ENCODE measurements at regions not wholly inside any gene's neighbourhood (a gene's known extent, or its start where the extent isn't known, plus 50 kb on each side); places are given as distances from the start of the nearest gene placed in this dataset.

- H3K27me3 ChIP-seq (ENCODE audit: insufficient read depth, poor library complexity, severe bottlenecking), result peaks cover 2% of the 10 kb centered on the region
- no peak for DNase-seq (ENCODE audit: low read depth in 1 of 2, low spot score in 1 of 2)
- no peak overlapping the region for H3K4me3 ChIP-seq (replicated peaks; ENCODE audit: insufficient read depth, low read length)
- TF ChIP-seq REST (IDR thresholded peaks at IDR 0.05; ENCODE audit: insufficient replicate concordance, low read depth) (no peak), CTCF (IDR thresholded peaks at IDR 0.05; ENCODE audit: insufficient read depth, low read length) (no peak), SPI1 (IDR thresholded peaks at IDR 0.05; ENCODE audit: borderline replicate concordance, low read depth) (no peak), POLR2AphosphoS5 (IDR thresholded peaks at IDR 0.05; ENCODE audit: low read depth) (no peak), GABPA (IDR thresholded peaks at IDR 0.05; ENCODE audit: low read depth) (no peak)
- no peak overlapping the region for H3K27ac ChIP-seq (replicated peaks)
Measured at GRCh38 chr9:135340726-135341475, 138.7 kb upstream of the PPP1R26 start.

GRCh38 chr9:135341612-135342169, 137.9 kb upstream of the PPP1R26 start:
- no peak overlapping the region for H3K27ac ChIP-seq (replicated peaks)

More at GRCh38 chr9:135341612-135342169, 137.9 kb upstream of the PPP1R26 start:
- Histone ChIP-seq H3K4me3 (replicated peaks; ENCODE audit: insufficient read depth, low read length) (no peak overlapping the region), H3K27me3 (ENCODE audit: insufficient read depth, poor library complexity, severe bottlenecking) (peaks cover 2% of the 10 kb centered on the region)
- DNase-seq (ENCODE audit: low read depth in 1 of 2, low spot score in 1 of 2), result no peak
- TF ChIP-seq REST (IDR thresholded peaks at IDR 0.05; ENCODE audit: insufficient replicate concordance, low read depth) (no peak), SPI1 (IDR thresholded peaks at IDR 0.05; ENCODE audit: borderline replicate concordance, low read depth) (no peak), CTCF (IDR thresholded peaks at IDR 0.05; ENCODE audit: insufficient read depth, low read length) (no peak), POLR2AphosphoS5 (IDR thresholded peaks at IDR 0.05; ENCODE audit: low read depth) (no peak), GABPA (IDR thresholded peaks at IDR 0.05; ENCODE audit: low read depth) (no peak)
